ENCODE measurements at regions not wholly inside any gene's neighbourhood (a gene's known extent, or its start where the extent isn't known, plus 50 kb on each side); places are given as distances from the start of the nearest gene placed in this dataset.

DNA sequence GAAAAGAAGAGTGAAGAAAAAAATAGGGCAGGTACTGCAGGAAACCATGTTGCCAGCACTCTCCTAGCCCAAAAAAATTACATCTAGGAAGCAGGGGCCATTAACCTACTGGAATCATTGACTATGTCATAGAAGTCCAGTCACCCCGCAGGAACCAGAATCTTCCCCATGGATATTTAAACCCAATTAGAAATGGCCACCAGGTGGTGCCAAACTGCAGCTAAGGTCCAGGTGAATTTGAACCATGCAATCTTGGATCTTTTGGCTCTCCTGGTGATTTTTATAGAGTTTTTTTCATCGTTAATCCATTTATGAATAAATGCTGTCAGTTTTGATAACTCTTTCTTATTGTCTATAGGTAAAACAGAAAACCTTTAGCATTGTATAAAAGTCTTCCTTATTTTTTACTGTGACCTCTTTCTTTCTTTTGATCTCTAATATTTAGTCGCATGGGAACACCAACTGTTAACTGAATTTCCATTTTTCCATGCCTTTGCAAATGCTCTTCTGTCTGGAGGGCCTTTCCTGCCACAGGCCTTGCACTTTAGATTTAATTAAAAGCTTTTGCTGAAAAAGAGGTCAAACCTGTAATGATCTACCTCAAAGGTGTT is 147.5 kb upstream of the FGF10 start:
- TF ChIP-seq, protein P1, sequence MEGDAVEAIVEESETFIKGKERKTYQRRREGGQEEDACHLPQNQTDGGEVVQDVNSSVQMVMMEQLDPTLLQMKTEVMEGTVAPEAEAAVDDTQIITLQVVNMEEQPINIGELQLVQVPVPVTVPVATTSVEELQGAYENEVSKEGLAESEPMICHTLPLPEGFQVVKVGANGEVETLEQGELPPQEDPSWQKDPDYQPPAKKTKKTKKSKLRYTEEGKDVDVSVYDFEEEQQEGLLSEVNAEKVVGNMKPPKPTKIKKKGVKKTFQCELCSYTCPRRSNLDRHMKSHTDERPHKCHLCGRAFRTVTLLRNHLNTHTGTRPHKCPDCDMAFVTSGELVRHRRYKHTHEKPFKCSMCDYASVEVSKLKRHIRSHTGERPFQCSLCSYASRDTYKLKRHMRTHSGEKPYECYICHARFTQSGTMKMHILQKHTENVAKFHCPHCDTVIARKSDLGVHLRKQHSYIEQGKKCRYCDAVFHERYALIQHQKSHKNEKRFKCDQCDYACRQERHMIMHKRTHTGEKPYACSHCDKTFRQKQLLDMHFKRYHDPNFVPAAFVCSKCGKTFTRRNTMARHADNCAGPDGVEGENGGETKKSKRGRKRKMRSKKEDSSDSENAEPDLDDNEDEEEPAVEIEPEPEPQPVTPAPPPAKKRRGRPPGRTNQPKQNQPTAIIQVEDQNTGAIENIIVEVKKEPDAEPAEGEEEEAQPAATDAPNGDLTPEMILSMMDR (conservative IDR thresholded peaks at IDR 0.05; ENCODE audit: low read length): peak; percentile 90
- TF ChIP-seq EZH2phosphoT487 (IDR thresholded peaks at IDR 0.05; ENCODE audit: borderline replicate concordance, low read depth, low read length): no peak

Measured in OCI-LY7 (cell line).